ENCODE measurements at regions not wholly inside any gene's neighbourhood (a gene's known extent, or its start where the extent isn't known, plus 50 kb on each side); places are given as distances from the start of the nearest gene placed in this dataset.
"Not testable (repeated sequence)": the region's sequence is repeated elsewhere in the genome, so short reads cannot be mapped to it uniquely, and the experiment has no call there.

DNA sequence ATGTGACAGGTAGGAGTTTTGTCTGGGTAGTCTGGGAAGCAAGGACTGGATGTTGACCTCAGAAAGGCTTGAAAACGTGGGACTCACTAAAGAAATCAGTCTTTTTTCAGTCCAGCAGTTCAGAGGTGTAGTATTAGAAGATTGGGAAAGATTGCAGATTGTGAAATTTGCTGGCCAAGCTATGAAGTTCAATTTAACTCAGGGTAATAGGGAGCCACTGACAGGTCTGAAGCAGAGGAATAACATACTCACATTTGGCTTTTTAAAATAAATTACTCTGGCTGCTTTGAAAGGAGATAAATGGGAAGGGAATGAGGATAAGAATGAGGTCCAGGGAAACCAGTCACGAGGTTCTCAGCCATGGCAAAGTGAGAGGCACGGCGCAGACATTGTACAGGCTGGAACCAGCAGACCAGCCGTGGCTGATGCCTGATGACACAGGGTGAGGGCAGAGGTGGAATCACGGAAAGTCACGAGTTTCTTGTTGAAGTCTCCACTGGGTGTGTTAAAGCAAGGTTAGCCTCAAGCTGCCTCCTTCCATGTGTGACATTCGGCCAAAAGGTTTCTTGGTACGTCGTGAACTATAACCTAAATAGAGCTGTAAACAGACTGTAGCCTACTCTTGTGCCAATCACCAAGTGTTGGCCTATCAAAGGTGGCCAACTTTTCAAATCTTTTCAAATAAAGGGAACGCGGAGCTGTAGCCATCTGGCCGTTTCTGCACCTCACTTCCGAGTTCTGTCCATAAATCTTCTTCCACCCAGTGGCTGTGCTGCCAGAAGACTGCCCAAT lies 377.6 kb downstream of the IRS2 start:
- no peak for DNase-seq (ENCODE audit: low read depth in 4 of 4, low spot score in 2 of 4)

GRCh38 chr13:109406376-109406992 lies 379.9 kb downstream of the IRS2 start:
- no peak for DNase-seq (ENCODE audit: low read depth in 4 of 4, low spot score in 2 of 4)

- no peak for DNase-seq (ENCODE audit: low read depth in 4 of 4, low spot score in 2 of 4)
These were observed 383.4 kb downstream of the IRS2 start for GRCh38 chr13:109403012-109403421.

DNA sequence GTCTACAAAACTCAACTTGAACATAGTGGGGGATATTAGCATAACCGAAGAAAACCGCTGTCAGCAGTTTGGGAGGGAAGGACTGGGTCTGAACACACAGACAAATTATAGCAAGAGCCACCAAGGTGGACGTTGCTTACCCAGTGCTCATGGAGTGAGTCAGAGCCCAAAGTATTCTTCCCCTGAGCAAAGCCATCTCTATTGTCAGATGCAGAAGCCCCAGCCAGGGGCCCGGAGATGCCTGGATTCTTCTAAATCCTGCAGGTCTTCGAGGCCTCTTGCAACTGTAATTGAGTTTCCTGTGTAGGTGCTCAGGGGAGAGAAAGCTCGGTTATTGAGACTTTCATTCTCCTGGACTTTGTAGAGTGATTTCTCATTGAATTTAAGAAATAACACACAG lies 384.5 kb downstream of the IRS2 start:
- DNase-seq (ENCODE audit: low read depth in 4 of 4, low spot score in 2 of 4) = no peak

DNA sequence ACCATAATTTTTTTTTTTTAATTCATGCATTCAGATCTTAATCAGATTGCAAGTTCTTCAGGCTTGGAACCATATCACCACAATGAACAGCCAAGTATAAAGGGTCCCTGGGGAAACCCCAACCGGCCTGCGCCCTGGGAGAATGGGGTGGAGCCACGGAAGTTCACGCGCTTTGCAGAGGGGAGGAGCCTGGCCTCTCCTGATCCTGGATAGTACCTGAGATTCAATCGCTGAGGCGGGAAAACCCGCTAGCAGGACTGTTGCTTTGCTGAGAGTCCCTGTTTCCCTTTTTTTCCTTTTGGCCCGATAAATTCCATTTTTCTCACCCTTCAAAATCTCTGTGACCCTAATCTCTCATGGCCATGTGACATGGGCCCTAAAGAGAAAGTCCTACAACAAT lies 385.1 kb downstream of the IRS2 start:
- no peak for DNase-seq (ENCODE audit: low read depth in 4 of 4, low spot score in 2 of 4)

- DNase-seq (ENCODE audit: low read depth in 4 of 4, low spot score in 2 of 4) = no peak
These were observed 385.6 kb downstream of the IRS2 start for GRCh38 chr13:109400624-109401257.

DNA sequence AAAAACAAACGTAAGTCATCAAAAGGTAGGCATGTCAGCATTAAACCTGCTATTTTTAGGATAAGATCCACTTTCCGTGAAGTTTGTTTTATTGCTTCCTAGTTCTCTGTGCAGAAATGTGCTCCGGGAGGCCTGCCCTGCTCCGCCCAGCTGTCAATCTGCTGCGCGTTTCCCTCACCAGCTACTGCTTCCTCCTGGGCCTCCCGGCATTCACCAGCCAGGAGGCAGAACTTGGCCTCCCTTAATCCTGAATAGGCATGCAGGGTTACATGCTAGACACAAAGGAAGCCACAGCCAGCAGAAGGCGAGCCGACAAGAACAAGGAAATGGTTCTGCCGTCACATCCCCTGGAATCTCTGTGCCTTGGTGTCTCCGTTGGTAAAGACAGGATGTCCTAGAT lies 386.2 kb downstream of the IRS2 start:
- DNase-seq (ENCODE audit: low read depth in 4 of 4, low spot score in 2 of 4) = no peak

- not testable (repeated sequence) for DNase-seq (ENCODE audit: low read depth in 4 of 4, low spot score in 2 of 4)
These were observed 388.3 kb downstream of the IRS2 start for GRCh38 chr13:109398071-109398470.

DNA sequence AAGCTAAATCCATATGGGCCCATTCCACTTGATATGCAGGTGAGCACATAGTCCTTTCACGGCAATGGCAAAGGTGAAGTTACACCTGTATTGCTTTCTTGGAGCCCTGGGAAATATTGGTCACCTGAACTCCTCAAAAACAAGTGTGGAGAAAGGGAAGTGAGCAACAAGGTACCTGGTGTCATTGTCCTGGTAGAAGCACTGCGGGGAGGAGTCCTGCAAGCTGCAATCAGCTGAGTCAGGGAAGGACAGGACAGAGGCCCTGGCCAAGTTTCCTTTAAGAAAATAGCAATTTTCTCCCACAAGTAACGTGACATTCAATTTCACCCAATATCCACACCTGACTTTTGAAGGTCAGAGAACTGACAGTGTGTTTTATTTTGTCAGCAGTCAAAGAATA lies 389.1 kb downstream of the IRS2 start:
- DNase-seq (ENCODE audit: low read depth in 4 of 4, low spot score in 2 of 4) = no peak

DNA sequence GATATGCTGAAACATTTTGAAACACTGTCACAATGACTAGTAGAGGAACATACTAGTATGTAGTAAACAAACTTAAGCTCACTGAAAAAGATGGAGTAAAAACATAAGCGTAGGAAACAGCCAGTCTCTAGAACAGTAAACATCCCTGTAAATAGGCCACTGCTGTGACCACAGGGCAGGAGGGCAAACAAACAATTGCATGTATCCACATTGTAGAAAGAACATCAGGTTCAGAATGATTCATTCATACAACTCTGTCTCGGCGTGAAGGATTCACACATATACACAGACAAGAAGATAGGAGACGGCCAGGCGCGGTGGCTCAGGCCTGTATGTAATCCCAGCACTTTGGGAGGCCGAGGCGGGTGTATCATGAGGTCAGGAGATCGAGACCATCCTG lies 390.1 kb downstream of the IRS2 start:
- no peak for DNase-seq (ENCODE audit: low read depth in 4 of 4, low spot score in 2 of 4)

DNA sequence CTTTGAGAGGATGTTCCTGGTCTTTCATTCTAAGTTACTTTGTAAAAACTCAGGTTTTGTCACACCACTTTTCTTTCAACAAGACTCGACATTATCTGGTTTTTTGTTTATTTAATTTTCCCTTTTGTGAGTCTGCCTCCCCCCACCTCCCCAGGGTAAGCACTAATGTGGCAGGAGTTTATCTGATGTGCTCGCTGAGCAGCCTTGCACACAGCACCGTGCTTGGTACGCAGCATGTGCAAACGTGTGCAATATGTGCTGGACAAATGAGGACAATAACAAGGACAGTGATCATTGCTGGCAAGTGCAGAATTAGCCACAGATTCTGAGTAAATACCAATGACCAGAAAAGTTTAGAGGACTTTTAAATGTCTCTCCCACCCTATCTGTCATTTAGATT lies 391.4 kb downstream of the IRS2 start:
- no peak for DNase-seq (ENCODE audit: low read depth in 4 of 4, low spot score in 2 of 4)

DNA sequence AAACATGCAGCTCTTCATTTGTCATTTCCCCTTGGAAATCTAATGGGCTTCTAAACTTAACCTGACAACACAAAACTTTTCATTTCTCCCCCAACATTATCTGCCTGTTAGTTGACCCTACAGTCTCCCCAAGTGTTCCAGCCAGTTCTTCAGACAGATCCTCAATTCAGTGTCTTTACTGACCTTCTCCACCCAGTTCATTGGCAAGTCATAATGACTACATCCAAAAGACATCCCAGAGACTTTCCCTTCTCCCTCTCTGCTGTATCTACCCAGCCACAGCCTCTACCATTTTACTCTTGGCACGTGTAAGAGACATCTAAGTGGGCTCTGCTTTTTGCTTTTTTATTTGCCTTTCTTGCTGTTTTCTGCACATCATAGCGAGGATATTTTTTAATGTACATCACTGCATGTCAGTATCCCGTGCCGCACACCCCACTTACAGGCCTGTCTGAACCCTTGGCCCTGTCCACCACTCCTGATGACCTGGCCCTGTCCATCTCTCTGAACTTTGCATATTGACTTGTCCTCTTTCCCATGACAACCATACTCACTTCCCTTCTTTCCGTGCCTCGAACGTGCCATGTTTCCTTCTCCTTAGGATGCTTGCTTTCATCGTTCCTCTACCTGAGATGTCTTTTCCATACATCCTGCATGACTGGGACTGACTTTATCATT lies 391.9 kb downstream of the IRS2 start:
- no peak for DNase-seq (ENCODE audit: low read depth in 4 of 4, low spot score in 2 of 4)

GRCh38 chr13:109393045-109393444 lies 393.3 kb downstream of the IRS2 start:
- no peak for DNase-seq (ENCODE audit: low read depth in 4 of 4, low spot score in 2 of 4)

GRCh38 chr13:109390391-109390790 lies 396.0 kb downstream of the IRS2 start:
- DNase-seq (ENCODE audit: low read depth in 4 of 4, low spot score in 2 of 4) = no peak

DNA sequence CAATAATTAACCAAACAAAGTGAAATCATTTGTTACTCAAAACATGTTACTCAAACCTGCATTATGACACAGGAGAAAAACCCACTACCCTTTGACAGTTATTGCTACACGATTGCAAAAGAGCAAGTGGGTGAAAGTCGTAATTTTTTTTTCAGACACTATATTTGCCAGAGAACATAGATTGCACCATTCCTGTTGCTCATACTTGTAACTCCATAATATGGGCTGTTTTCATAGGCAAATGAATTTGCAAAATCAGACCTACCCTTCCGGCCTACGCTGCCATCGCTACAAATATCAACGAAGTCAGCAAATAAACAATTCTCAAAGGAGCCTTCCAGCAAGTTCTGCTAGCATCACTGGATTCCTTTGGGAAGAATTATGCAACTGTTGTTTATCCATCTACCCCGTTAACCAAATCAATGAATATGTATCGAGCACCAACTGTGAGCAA lies 396.5 kb downstream of the IRS2 start:
- DNase-seq (ENCODE audit: low read depth in 4 of 4, low spot score in 2 of 4) = no peak

GRCh38 chr13:109389456-109389855 lies 396.9 kb downstream of the IRS2 start:
- no peak for DNase-seq (ENCODE audit: low read depth in 4 of 4, low spot score in 2 of 4)

DNA sequence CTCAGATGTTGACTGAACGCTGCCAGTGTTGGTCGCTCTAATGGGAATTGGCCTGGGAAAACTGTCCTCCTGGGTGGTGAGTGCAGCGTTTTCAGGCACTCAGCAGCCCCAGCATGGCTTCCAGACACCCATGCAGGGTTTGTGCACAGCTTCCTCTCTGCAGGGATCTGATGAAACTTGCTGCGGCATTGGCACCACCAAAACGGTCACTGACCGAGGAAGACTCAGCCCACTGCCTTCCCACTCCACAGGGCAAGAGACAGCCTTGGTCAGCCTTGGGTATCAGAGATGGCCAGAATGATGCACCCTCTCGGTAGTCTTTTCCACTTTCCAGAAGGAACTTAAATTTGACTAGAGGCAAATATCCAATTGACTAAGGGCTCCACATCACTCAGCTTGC lies 398.9 kb downstream of the IRS2 start:
- DNase-seq (ENCODE audit: low read depth in 4 of 4, low spot score in 2 of 4) = no peak

DNA sequence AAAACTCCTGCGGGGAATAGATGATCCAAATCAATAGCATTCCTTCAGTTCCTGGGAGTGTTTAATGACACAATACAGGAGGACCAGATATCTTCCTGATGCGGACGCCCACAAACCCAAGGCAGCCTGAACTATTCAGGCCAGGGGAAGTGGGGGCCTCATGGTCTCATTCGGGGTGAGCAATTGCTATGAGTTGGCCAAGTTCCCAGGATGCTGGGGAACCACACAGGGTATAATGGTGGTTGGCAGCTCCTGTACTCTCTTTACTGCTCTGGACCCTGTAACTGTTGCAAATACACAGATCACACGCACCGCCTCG lies 401.2 kb downstream of the IRS2 start:
- no peak for DNase-seq (ENCODE audit: low read depth in 4 of 4, low spot score in 2 of 4)

- DNase-seq (ENCODE audit: low read depth in 4 of 4, low spot score in 2 of 4) = no peak
These were observed 401.7 kb downstream of the IRS2 start for GRCh38 chr13:109384491-109385241.

DNA sequence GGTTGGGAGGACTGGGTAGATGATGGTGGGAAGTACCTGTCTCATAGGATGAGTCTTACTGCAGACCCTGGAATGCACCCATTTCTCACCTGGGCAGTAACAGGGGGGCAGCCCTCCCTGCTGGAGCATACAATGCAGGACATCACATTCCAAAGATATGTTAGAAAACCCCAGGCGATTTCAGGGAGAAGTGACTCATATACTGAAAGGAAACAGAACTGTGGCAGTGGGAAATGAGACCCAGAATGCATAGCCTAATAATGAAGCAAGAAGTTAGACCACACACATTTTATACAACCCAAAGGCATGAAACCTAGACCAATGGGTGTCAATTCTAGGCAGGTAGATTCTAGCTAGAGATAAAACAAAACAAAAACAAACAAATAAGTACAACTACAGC lies 402.7 kb downstream of the IRS2 start:
- DNase-seq (ENCODE audit: low read depth in 4 of 4, low spot score in 2 of 4) = no peak

Data from left renal cortex interstitium (tissue), 4 donors.